Right renal pelvis (tissue), 4 donors: ENCODE measurements at regions not wholly inside any gene's neighbourhood (a gene's known extent, or its start where the extent isn't known, plus 50 kb on each side); places are given as distances from the start of the nearest gene placed in this dataset.

Source experiments
- DNase-seq, 4 donors: peaks; one replicate each; pipeline ENCODE4 v3.0.0-alpha.2; 2013; ENCODE audit warnings: low read depth in 4 of 4, low spot score in 3 of 4, missing footprints in 1 of 4

- no peak for DNase-seq
Measured at GRCh38 chr2:67462738-67463496, 65.8 kb downstream of the ETAA1 start.

- DNase-seq = no peak
Measured at GRCh38 chr2:67463810-67464209, 66.7 kb downstream of the ETAA1 start.

- no peak for DNase-seq
Measured at GRCh38 chr2:67465623-67466022, 68.5 kb downstream of the ETAA1 start.

- DNase-seq = no peak
Measured at GRCh38 chr2:67466734-67467133, 69.6 kb downstream of the ETAA1 start.

GRCh38 chr2:67471681-67472080 lies 74.5 kb downstream of the ETAA1 start:
- no peak for DNase-seq

- peak; percentile 35 to 60 (median 38) for DNase-seq
Measured at GRCh38 chr2:67476809-67477790, 80.0 kb downstream of the ETAA1 start.

GRCh38 chr2:67479261-67479660 lies 82.1 kb downstream of the ETAA1 start:
- DNase-seq = no peak

- DNase-seq = no peak
Measured at GRCh38 chr2:67485431-67485830, 88.3 kb downstream of the ETAA1 start.

GRCh38 chr2:67486041-67486796 lies 89.1 kb downstream of the ETAA1 start:
- DNase-seq = no peak

GRCh38 chr2:67487993-67488392 lies 90.9 kb downstream of the ETAA1 start:
- DNase-seq = no peak

- DNase-seq = no peak
Measured at GRCh38 chr2:67489396-67489795, 92.3 kb downstream of the ETAA1 start.

- DNase-seq = no peak
Measured at GRCh38 chr2:67498931-67499330, 101.8 kb downstream of the ETAA1 start.

GRCh38 chr2:67499989-67500388 lies 102.9 kb downstream of the ETAA1 start:
- DNase-seq = no peak

- DNase-seq = no peak
Measured at GRCh38 chr2:67500541-67500940, 103.4 kb downstream of the ETAA1 start.

- no peak for DNase-seq
Measured at GRCh38 chr2:67502346-67503065, 105.4 kb downstream of the ETAA1 start.

- no peak for DNase-seq
Measured at GRCh38 chr2:67503066-67503795, 106.1 kb downstream of the ETAA1 start.

GRCh38 chr2:67510745-67511144 lies 113.6 kb downstream of the ETAA1 start:
- DNase-seq = no peak

- DNase-seq = no peak
Measured at GRCh38 chr2:67514515-67514914, 117.4 kb downstream of the ETAA1 start.

GRCh38 chr2:67515056-67515455 lies 117.9 kb downstream of the ETAA1 start:
- no peak for DNase-seq

GRCh38 chr2:67515538-67515937 lies 118.4 kb downstream of the ETAA1 start:
- no peak for DNase-seq
